CD14-positive monocyte (primary cell): ENCODE measurements at regions not wholly inside any gene's neighbourhood (a gene's known extent, or its start where the extent isn't known, plus 50 kb on each side); places are given as distances from the start of the nearest gene placed in this dataset.

Source experiments
- DNase-seq, 3 donors: peaks; one replicate each; pipeline ENCODE4 v3.0.0-alpha.2; 2011 to 2022
- H2AFZ ChIP-seq: 2 replicates; pipeline ENCODE4 v1.6.0; 2012; ENCODE audit warnings: mild to moderate bottlenecking, low read depth, low read length, inconsistent platforms; ENCODE audit not compliant: insufficient read depth, poor library complexity, severe bottlenecking
- H3K27ac ChIP-seq, 2 donors: 1 replicate in 1 of 2; 2 replicates in 1 of 2; pipeline ENCODE4 v1.5.1; 2012 to 2013; ENCODE audit warnings: low read length in 2 of 2, control low read depth in 1 of 2, inconsistent platforms in 1 of 2, low read depth in 1 of 2, mild to moderate bottlenecking in 1 of 2
- H3K27me3 ChIP-seq, 2 donors: one replicate each; pipeline versions ENCODE4 v1.6.0 to v1.6.1; 2011 to 2013; ENCODE audit warnings: low read length in 2 of 2; ENCODE audit not compliant: control insufficient read depth in 2 of 2, insufficient read depth in 2 of 2
- H3K36me3 ChIP-seq, 2 donors: replicated peaks in 1 of 2; 1 replicate in 1 of 2; 2 replicates in 1 of 2; pipeline versions ENCODE4 v1.5.1 to v1.6.1; 2012 to 2013; ENCODE audit warnings: low read length in 2 of 2, control low read depth in 1 of 2, inconsistent platforms in 1 of 2, mild to moderate bottlenecking in 1 of 2; ENCODE audit not compliant: insufficient read depth in 2 of 2, control insufficient read depth in 1 of 2
- H3K4me1 ChIP-seq, 2 donors: 1 replicate in 1 of 2; 2 replicates in 1 of 2; pipeline versions ENCODE4 v1.5.1 to v1.6.1; 2012 to 2013; ENCODE audit warnings: low read length in 2 of 2, control low read depth in 1 of 2, inconsistent platforms in 1 of 2, mild to moderate bottlenecking in 1 of 2, moderate library complexity in 1 of 2; ENCODE audit not compliant: insufficient read depth in 2 of 2, control insufficient read depth in 1 of 2
- H3K4me2 ChIP-seq: replicated peaks from 2 replicates; pipeline ENCODE3; 2012; ENCODE audit warnings: low read length, moderate library complexity, mild to moderate bottlenecking; ENCODE audit not compliant: poor library complexity, severe bottlenecking; ENCODE audit errors: extremely low read depth
- H3K4me3 ChIP-seq, 3 experiments: fragments of 200-600 bp in 1 of 3; sonication (generic) in 1 of 3; replicated peaks in 1 of 3; 1 replicate in 2 of 3; 2 replicates in 1 of 3; pipeline ENCODE4 v1.5.1; 2011 to 2013; ENCODE audit warnings: low read length in 3 of 3, mild to moderate bottlenecking in 3 of 3, control low read depth in 2 of 3, low read depth in 2 of 3, inconsistent platforms in 1 of 3, moderate library complexity in 1 of 3
- H3K79me2 ChIP-seq: 2 replicates; pipeline ENCODE4 v1.6.0; 2012; ENCODE audit warnings: mild to moderate bottlenecking, control low read depth, inconsistent platforms, low read length, moderate library complexity; ENCODE audit not compliant: insufficient read depth
- H3K9ac ChIP-seq: 2 replicates; pipeline ENCODE4 v1.6.0; 2017; ENCODE audit warnings: low read length, mild to moderate bottlenecking; ENCODE audit not compliant: insufficient read depth, poor library complexity, severe bottlenecking
- H3K9me3 ChIP-seq, 2 donors: replicated peaks in 1 of 2; 1 replicate in 1 of 2; 2 replicates in 1 of 2; pipeline versions ENCODE4 v1.5.1 to v1.6.1; 2012 to 2013; ENCODE audit warnings: low read length in 2 of 2, control low read depth in 1 of 2; ENCODE audit not compliant: control insufficient read depth in 1 of 2, insufficient read depth in 1 of 2
- H4K20me1 ChIP-seq: 2 replicates; pipeline ENCODE4 v1.6.0; 2012; ENCODE audit warnings: mild to moderate bottlenecking, low read length, control low read depth, moderate library complexity; ENCODE audit not compliant: insufficient read depth
- H3K27ac Mint-ChIP-seq, 7 donors: one replicate each; pipeline ENCODE4 v1.8.0; 2020; ENCODE audit warnings: mild to moderate bottlenecking in 7 of 7, mixed read lengths in 7 of 7, moderate library complexity in 6 of 7, inconsistent platforms in 2 of 7
- H3K27me3 Mint-ChIP-seq, 3 donors: one replicate each; pipeline ENCODE4 v1.8.0; 2021 to 2022; ENCODE audit warnings: low read depth in 3 of 3, mild to moderate bottlenecking in 3 of 3, mixed read lengths in 3 of 3, moderate library complexity in 3 of 3, inconsistent platforms in 1 of 3
- H3K36me3 Mint-ChIP-seq, 2 donors: one replicate each; pipeline ENCODE4 v1.8.0; 2020; ENCODE audit warnings: mixed read lengths in 2 of 2, inconsistent platforms in 1 of 2, mild to moderate bottlenecking in 1 of 2
- H3K4me1 Mint-ChIP-seq: one replicate; pipeline ENCODE4 v1.8.0; 2020; ENCODE audit warnings: mild to moderate bottlenecking, mixed read lengths
- H3K4me3 Mint-ChIP-seq, 2 donors: one replicate each; pipeline ENCODE4 v1.8.0; 2020; ENCODE audit warnings: mild to moderate bottlenecking in 2 of 2, mixed read lengths in 2 of 2, moderate library complexity in 1 of 2
- H3K9me3 Mint-ChIP-seq, 7 donors: one replicate each; pipeline ENCODE4 v1.8.0; 2020 to 2022; ENCODE audit warnings: mixed read lengths in 7 of 7, mild to moderate bottlenecking in 6 of 7, moderate library complexity in 6 of 7, inconsistent platforms in 2 of 7
- WGBS: methylation state at CpG from one replicate; pipeline ENCODE4 v1.1.5; 2013; ENCODE audit warnings: missing lambda C conversion rate; ENCODE audit not compliant: insufficient coverage; 5-methylcytosine and 5-hydroxymethylcytosine counted together
- intact Hi-C, 2 donors: fragments of 100-400 bp; cut with micrococcal nuclease; formaldehyde crosslinking; loops; one replicate each; pipeline versions ENCODE4 v1.15.0 to v1.15.1; 2023
- TF ChIP-seq, protein P1 (sequence below): fragments of 200-600 bp; IDR thresholded peaks from one replicate; pipeline ENCODE4 v1.8.0; 2022; ENCODE audit warnings: antibody characterized with exemption, mild to moderate bottlenecking

DNA sequence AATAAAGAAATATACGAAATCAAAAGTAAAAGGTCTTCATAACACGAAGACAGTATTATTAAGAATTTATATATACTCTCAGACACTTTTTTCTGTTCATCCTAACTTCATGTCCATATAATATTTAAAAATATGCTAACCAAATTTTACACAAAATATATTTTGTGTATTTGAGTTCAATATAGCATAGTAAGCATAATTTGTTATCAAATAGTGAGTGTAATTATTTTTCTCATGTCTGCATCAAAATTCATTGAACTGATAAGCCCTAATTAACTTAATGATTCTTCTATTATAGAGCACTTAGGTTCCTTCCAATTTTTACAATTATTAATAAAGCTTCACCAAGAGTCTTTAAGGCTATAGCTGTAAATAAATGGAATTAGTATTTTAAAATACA lies 99.7 kb upstream of the SYT1 start:
- TF ChIP-seq, protein P1, sequence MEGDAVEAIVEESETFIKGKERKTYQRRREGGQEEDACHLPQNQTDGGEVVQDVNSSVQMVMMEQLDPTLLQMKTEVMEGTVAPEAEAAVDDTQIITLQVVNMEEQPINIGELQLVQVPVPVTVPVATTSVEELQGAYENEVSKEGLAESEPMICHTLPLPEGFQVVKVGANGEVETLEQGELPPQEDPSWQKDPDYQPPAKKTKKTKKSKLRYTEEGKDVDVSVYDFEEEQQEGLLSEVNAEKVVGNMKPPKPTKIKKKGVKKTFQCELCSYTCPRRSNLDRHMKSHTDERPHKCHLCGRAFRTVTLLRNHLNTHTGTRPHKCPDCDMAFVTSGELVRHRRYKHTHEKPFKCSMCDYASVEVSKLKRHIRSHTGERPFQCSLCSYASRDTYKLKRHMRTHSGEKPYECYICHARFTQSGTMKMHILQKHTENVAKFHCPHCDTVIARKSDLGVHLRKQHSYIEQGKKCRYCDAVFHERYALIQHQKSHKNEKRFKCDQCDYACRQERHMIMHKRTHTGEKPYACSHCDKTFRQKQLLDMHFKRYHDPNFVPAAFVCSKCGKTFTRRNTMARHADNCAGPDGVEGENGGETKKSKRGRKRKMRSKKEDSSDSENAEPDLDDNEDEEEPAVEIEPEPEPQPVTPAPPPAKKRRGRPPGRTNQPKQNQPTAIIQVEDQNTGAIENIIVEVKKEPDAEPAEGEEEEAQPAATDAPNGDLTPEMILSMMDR: no peak
- Histone ChIP-seq H3K27me3 (no peaks in the 10 kb centered on the region), H3K9me3 (no peaks in the 10 kb centered on the region), H3K79me2 (no peaks in the 10 kb centered on the region), H2AFZ (no peak overlapping the region), H3K36me3 (no peaks in the 10 kb centered on the region), H3K9ac (no peak overlapping the region), H3K4me1 (no peaks in the 10 kb centered on the region), H4K20me1 (no peaks in the 10 kb centered on the region), H3K4me3 (no peak overlapping the region), H3K4me2 (no peak overlapping the region), H3K27ac (no peak overlapping the region)
- H3K4me1 Mint-ChIP-seq: no peaks in the 10 kb centered on the region
- H3K27ac Mint-ChIP-seq: no peak overlapping the region
- H3K9me3 Mint-ChIP-seq: peaks cover 0 to 3% (median 0%) of the 10 kb centered on the region in 7 donors
- DNase-seq: no peak
- H3K36me3 Mint-ChIP-seq: no peaks in the 10 kb centered on the region
- H3K4me3 Mint-ChIP-seq: no peak overlapping the region
- WGBS: no CpG with 5 or more reads among the region's 2 CpGs
- H3K27me3 Mint-ChIP-seq: no peaks in the 10 kb centered on the region
- intact Hi-C loops: no loop called here

DNA sequence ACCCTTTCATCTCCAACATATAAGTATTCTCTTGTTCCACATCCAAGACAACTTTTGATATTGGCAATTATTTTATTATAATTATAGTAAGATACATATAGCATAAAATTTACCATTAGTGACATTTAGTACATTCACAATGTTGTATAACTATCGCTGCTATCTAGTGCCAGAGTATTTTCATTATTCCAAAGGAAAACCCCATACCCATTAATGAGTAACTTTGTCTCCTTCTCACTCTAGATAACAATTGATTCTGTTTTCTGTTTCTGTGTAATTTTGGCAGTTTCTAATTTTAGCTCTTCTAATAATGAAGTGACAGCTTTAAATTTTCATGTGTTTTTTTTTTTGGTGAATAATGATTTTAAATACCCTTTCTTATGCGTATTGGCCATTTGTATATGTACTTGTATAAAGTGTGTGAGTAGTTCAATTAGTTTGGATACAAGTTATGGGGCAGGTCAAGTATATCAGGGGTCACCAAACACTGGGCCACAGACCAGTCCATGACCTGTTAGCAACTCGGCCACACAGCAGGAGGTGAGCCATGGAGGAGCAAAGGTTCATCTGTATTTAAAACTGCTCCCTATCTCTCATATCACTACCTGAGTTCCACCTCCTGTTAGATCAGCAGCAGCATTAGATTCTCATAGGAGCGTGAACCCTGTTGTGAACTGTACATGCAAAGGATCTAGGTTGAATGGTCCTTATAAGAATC lies 97.2 kb upstream of the SYT1 start:
- no CpG with 5 or more reads among the region's 4 CpGs for WGBS
- intact Hi-C loops: no loop called here
- H3K4me1 Mint-ChIP-seq: no peaks in the 10 kb centered on the region
- H3K9me3 Mint-ChIP-seq: peaks cover 0 to 2% (median 0%) of the 10 kb centered on the region in 7 donors
- H2AFZ ChIP-seq: no peak overlapping the region
- H3K4me3 ChIP-seq: no peak overlapping the region
- no peak overlapping the region for H3K9ac ChIP-seq
- H3K4me3 Mint-ChIP-seq: no peak overlapping the region
- no peak overlapping the region for H3K27ac ChIP-seq
- H3K27me3 Mint-ChIP-seq: no peaks in the 10 kb centered on the region
- no peaks in the 10 kb centered on the region for H3K9me3 ChIP-seq
- TF ChIP-seq, protein P1: no peak
- no peaks in the 10 kb centered on the region for H4K20me1 ChIP-seq
- no peak overlapping the region for H3K27ac Mint-ChIP-seq
- no peaks in the 10 kb centered on the region for H3K79me2 ChIP-seq
- DNase-seq: no peak
- H3K27me3 ChIP-seq: no peaks in the 10 kb centered on the region
- H3K4me1 ChIP-seq: no peaks in the 10 kb centered on the region
- no peaks in the 10 kb centered on the region for H3K36me3 Mint-ChIP-seq
- H3K36me3 ChIP-seq: no peaks in the 10 kb centered on the region
- H3K4me2 ChIP-seq: no peak overlapping the region
